RWPE1 (cell line): ENCODE measurements at regions not wholly inside any gene's neighbourhood (a gene's known extent, or its start where the extent isn't known, plus 50 kb on each side); places are given as distances from the start of the nearest gene placed in this dataset.
"Not testable (repeated sequence)": the region's sequence is repeated elsewhere in the genome, so short reads cannot be mapped to it uniquely, and the experiment has no call there.

ENCODE experiments used
- CTCF ChIA-PET: fragments of 350-600 bp; sonication (Branson Sonifier 250); formaldehyde crosslinking; extraction: SDS; loops from one replicate; lab custom pipeline; 2021; lab: Yijun Ruan, JAX
- POLR2A ChIA-PET: fragments of 400-600 bp; formaldehyde crosslinking; extraction: SDS; loops from one replicate; lab custom pipeline; 2020; ENCODE audit warnings: antibody characterized with exemption; ENCODE audit not compliant: low non-redundant PET; lab: Yijun Ruan, JAX
- DNase-seq: peaks from one replicate; pipeline ENCODE4 v3.0.0; 2012; ENCODE audit warnings: low spot score
- H3K27ac ChIP-seq: fragments of 450-650 bp; 2 replicates; pipeline ENCODE4 v1.5.1; 2017
- CTCF ChIP-seq: fragments of 450-650 bp; conservative IDR thresholded peaks from 2 replicates; pipeline ENCODE4 v1.5.1; 2017; ENCODE audit warnings: low read depth, mild to moderate bottlenecking

DNA sequence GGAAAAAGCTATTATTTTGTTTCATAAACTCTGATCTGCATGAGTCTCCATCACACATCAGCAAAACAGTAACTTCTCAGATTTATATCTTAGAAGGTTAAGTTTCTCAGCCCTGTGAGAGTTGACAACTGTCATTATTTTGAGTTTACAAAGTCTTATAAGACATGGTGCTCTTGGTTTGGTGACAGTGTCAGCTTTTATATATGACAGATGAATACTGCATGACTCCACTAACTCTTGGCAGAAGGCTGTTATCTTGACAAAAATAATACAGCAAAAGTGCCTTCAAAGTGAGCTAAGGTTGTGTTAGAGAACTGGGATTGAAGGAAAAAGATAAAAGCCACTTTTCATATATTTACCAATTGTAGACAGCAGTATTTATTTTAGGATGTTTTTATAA lies 528.4 kb upstream of the SOX9 start:
- H3K27ac ChIP-seq, result no peak overlapping the region
- POLR2A ChIA-PET, result no interaction called here
- CTCF ChIA-PET, result no interaction called here
- DNase-seq, result no peak
- TF ChIP-seq CTCF, result no peak

- DNase-seq, result no peak
- ChIA-PET CTCF (no interaction called here), POLR2A (no interaction called here)
- no peak for TF ChIP-seq CTCF
- H3K27ac ChIP-seq, result no peak overlapping the region
Observed at GRCh38 chr17:71593078-71593477, 527.7 kb upstream of the SOX9 start.

DNA sequence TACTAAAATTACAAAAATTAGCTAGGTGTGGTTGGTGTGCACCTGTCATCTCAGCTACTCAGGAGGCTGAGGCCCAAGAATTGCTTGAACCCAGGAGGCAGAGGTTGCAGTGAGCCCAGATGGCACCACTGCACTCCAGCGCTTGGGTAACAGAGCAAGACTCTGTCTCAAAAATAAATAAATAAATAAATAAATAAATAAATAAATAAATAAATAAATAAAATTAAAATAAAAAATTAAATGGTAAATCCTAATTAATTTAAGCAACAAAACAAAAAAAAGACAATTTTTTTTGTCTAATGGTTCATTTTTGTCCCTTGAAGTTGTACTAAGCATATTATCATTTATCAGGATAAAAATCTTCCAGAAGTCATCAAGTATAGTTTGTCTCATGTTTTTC lies 521.2 kb upstream of the SOX9 start:
- DNase-seq, H3K27ac ChIP-seq, CTCF ChIA-PET, POLR2A ChIA-PET: not testable (repeated sequence)

GRCh38 chr17:71600137-71600789 lies 520.6 kb upstream of the SOX9 start:
- no peak for TF ChIP-seq CTCF
- CTCF ChIA-PET, result no interaction called here
- H3K27ac ChIP-seq, result no peak overlapping the region
- DNase-seq, result no peak
- POLR2A ChIA-PET, result no interaction called here

GRCh38 chr17:71601894-71602504 lies 518.8 kb upstream of the SOX9 start:
- ChIA-PET POLR2A (no interaction called here), CTCF (no interaction called here)
- TF ChIP-seq CTCF, result no peak
- H3K27ac ChIP-seq, result no peak overlapping the region
- DNase-seq, result no peak

DNA sequence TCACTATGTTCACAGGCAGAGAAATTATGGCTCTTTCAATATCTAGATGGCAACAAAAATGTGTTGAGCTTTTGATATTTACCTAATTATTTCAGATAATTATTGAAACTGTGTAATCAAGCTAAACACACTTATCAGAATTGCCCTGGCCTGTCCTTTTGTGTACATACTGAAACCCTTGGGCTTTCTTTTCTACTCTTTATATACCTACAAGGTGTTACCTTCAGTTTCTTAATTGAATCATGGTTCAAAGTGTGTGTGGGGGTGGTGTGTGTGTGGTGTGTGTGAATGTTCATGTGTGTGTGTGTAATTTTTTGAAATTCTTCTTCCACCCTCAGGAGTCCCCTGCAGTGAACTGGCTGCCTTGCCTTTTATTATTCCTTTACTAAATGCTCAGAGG lies 506.8 kb upstream of the SOX9 start:
- no peak for TF ChIP-seq CTCF
- H3K27ac ChIP-seq, result no peak overlapping the region
- POLR2A ChIA-PET, result no interaction called here
- CTCF ChIA-PET, result no interaction called here
- DNase-seq, result no peak

- DNase-seq, result no peak
- H3K27ac ChIP-seq, result no peak overlapping the region
- CTCF ChIA-PET, result no interaction called here
- POLR2A ChIA-PET, result no interaction called here
- TF ChIP-seq CTCF, result no peak
Observed at GRCh38 chr17:71615820-71616219, 505.0 kb upstream of the SOX9 start.

DNA sequence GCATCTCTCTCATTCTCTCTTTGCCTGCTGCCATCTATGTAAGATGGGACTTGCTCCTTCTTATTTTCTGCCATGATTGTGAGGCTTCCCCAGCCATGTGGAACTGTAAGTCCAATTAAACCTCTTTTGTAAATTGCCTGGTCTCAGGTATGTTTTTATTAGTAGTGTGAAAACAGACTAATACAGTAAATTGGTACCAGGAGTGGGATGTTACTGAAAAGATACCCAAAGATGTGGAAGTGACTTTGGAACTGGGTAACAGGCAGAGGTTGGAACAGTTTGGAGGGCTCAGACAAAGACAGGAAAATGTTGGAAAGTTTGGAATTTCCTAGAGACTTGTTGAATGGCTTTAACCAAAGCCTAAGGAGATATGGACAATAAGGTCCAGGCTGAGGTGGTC lies 503.1 kb upstream of the SOX9 start:
- CTCF ChIA-PET, POLR2A ChIA-PET, H3K27ac ChIP-seq, DNase-seq: not testable (repeated sequence)
